NCI-H2107 (cell line): ENCODE measurements at regions not wholly inside any gene's neighbourhood (a gene's known extent, or its start where the extent isn't known, plus 50 kb on each side); places are given as distances from the start of the nearest gene placed in this dataset.

ENCODE experiments used
- DNase-seq: peaks from one replicate; lab custom pipeline; 2025; lab: John Stamatoyannopoulos, UW

GRCh38 chr4:176631611-176632010 lies 161.1 kb downstream of the VEGFC start:
- no peak for DNase-seq
